Neural cell (in vitro differentiated cells): ENCODE measurements at regions not wholly inside any gene's neighbourhood (a gene's known extent, or its start where the extent isn't known, plus 50 kb on each side); places are given as distances from the start of the nearest gene placed in this dataset.

Experiments used
- CTCF ChIP-seq: fragments of 450-650 bp; IDR thresholded peaks from 2 replicates; pipeline ENCODE4 v1.5.1; 2014; ENCODE audit warnings: antibody characterized with exemption, mild to moderate bottlenecking, moderate library complexity; ENCODE audit not compliant: poor library complexity, severe bottlenecking
- EZH2 ChIP-seq: fragments of 200-600, 300-800 bp; shearing (Covaris generic), sonication (generic); IDR thresholded peaks from 2 replicates; pipeline ENCODE4 v1.6.1; 2014; ENCODE audit warnings: antibody characterized with exemption, low read length, borderline replicate concordance, mild to moderate bottlenecking; ENCODE audit not compliant: insufficient read depth, poor library complexity, severe bottlenecking
- POLR2AphosphoS5 ChIP-seq: IDR thresholded peaks from 2 replicates; pipeline ENCODE4 v1.6.1; 2012

DNA sequence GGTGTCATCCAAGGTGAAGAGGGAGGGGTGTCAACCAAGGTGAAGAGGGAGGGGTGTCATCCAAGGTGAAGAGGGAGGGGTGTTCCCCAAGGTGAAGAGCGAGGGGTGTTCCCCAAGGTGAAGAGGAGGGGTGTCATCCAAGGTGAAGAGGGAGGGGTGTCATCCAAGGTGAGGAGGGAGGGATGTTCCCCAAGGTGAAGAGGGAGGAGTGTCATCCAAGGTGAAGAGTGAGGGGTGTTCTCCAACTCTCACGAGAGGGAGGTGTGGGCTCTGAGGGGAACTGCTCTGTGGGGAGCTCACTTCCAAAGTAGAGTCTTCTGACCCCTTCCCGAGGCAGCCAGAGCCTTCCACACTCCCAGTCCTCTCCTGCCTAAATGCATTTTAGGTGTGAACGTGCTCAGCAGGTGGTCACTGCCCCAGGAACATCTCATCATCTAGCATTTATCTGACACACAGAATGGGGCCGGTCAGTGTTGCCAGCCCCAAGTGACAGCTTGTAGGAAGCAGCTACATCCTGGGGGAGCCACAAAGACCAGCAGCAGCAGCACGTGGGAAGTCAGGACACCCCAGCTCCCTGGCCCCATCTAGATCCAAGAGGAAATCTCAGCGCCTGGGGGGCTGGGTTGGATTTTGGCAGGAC is 323.8 kb downstream of the GLRX3 start:
- TF ChIP-seq POLR2AphosphoS5 (no peak), CTCF (no peak), EZH2 (no peak)
